Activated T-helper 17 cell treated with anti-CD3 and anti-CD28 coated beads, Interleukin-2, amount 50 U/mL, for 72 hours (primary cell): ENCODE measurements at regions not wholly inside any gene's neighbourhood (a gene's known extent, or its start where the extent isn't known, plus 50 kb on each side); places are given as distances from the start of the nearest gene placed in this dataset.
A peak's percentile ranks its signal among the peaks of the same experiment; 100 is the strongest.

ENCODE experiments used
- ATAC-seq: fragments of 150-1000 bp; cut with Tn5 transposase; replicated peaks from 2 replicates; pipeline ENCODE4 v1.10.0; 2021; ENCODE audit warnings: mild to moderate bottlenecking, moderate library complexity
- H3K27ac Mint-ChIP-seq: one replicate; pipeline ENCODE4 v1.8.0; 2022; ENCODE audit warnings: mixed read lengths
- H3K27me3 Mint-ChIP-seq: one replicate; pipeline ENCODE4 v1.8.0; 2022; ENCODE audit warnings: mixed read lengths
- H3K36me3 Mint-ChIP-seq: one replicate; pipeline ENCODE4 v1.8.0; 2022; ENCODE audit warnings: low read depth, mild to moderate bottlenecking, mixed read lengths
- H3K4me1 Mint-ChIP-seq: one replicate; pipeline ENCODE4 v1.8.0; 2022; ENCODE audit warnings: mixed read lengths
- H3K4me3 Mint-ChIP-seq: one replicate; pipeline ENCODE4 v1.8.0; 2022; ENCODE audit warnings: mild to moderate bottlenecking, mixed read lengths
- H3K9me3 Mint-ChIP-seq: one replicate; pipeline ENCODE4 v1.8.0; 2022; ENCODE audit warnings: mixed read lengths

DNA sequence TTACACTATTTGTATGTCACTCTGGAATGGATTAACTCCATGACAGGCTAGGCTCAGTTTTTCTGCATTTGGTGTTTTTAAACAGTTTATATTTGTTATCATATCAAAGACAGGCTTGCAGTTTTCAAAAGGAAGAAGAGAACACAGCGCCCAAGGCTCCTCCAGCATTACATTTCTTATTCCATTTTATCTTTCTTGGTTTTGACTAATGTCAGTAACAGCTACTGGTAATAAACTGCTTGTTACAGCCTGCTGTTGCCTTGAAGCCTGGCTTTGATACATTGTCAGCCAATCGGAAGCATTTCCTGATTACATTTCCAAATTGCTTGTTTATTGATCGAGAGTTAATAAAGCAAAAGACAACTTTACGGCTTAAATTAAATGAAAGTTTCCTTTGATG, 166.0 kb upstream of the MDFIC start:
- no peaks in the 10 kb centered on the region for H3K36me3 Mint-ChIP-seq
- peaks cover 11% of the 10 kb centered on the region for H3K4me1 Mint-ChIP-seq
- no peak overlapping the region for H3K4me3 Mint-ChIP-seq
- H3K9me3 Mint-ChIP-seq = no peaks in the 10 kb centered on the region
- H3K27me3 Mint-ChIP-seq = no peaks in the 10 kb centered on the region
- no peak overlapping the region for H3K27ac Mint-ChIP-seq
- no peak for ATAC-seq

- no peak overlapping the region for H3K27ac Mint-ChIP-seq
- H3K27me3 Mint-ChIP-seq = peaks cover 11% of the 10 kb centered on the region
- no peaks in the 10 kb centered on the region for H3K9me3 Mint-ChIP-seq
- H3K4me3 Mint-ChIP-seq = no peak overlapping the region
- no peak for ATAC-seq
- H3K36me3 Mint-ChIP-seq = no peaks in the 10 kb centered on the region
- H3K4me1 Mint-ChIP-seq = no peaks in the 10 kb centered on the region
Measured at GRCh38 chr7:114758661-114759227, 163.2 kb upstream of the MDFIC start.

DNA sequence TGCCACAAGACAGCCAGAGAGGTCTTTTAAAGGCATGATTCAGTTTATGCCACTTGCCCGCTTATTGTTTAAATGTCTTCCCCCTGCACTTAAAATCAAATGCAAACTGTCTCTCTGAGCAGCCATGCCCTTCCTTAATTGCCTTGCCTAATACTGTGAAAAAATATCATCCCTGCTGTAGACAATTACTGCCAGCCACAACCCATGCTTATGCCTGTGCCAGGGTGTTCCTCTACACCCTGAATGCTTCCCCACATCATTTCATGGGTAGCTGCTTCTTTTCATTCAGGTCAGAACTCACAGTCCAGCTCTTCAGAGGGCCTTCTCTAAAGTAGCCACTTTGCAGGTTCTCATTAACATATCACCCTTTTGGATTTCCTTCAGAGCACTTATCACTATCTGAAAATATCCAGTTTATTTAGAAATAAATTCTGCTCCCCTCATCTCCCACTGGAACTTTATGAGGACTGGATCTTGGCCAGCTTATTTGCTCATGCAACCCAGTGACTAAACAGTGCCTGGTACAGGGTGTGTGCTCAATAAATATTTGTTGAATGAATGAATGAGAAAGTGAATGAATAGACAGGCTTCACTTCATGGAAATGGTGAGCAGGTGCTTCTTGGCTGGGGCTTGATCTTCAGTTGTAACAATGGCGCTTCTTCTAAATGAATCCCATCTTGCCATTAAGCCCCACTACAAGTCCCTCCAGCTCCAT, 162.4 kb upstream of the MDFIC start:
- H3K9me3 Mint-ChIP-seq = no peaks in the 10 kb centered on the region
- ATAC-seq = no peak
- H3K27me3 Mint-ChIP-seq = peaks cover 11% of the 10 kb centered on the region
- H3K36me3 Mint-ChIP-seq = no peaks in the 10 kb centered on the region
- H3K4me3 Mint-ChIP-seq = no peak overlapping the region
- no peak overlapping the region for H3K27ac Mint-ChIP-seq
- H3K4me1 Mint-ChIP-seq = no peaks in the 10 kb centered on the region

DNA sequence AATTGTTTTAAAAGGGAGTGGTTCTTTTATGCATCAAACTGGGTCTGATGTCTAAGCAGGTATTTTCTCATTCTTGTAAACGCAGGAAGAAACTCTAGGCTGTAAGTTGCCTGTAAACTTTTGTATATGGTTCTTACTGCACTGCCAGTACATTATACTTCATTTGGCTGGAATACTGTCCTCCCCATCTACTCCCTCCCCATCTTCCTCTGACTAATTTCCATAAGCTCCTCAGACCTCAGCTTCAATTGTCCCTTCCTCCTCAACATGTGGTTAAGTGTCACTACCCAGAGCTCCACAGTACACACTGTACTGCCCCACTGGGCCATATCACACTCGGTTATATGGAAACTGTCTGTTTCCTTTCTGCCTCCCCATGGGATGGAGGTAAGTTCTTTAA, 161.4 kb upstream of the MDFIC start:
- H3K4me1 Mint-ChIP-seq = no peaks in the 10 kb centered on the region
- no peak overlapping the region for H3K27ac Mint-ChIP-seq
- peaks cover 11% of the 10 kb centered on the region for H3K27me3 Mint-ChIP-seq
- ATAC-seq = no peak
- H3K4me3 Mint-ChIP-seq = no peak overlapping the region
- H3K36me3 Mint-ChIP-seq = no peaks in the 10 kb centered on the region
- H3K9me3 Mint-ChIP-seq = no peaks in the 10 kb centered on the region

DNA sequence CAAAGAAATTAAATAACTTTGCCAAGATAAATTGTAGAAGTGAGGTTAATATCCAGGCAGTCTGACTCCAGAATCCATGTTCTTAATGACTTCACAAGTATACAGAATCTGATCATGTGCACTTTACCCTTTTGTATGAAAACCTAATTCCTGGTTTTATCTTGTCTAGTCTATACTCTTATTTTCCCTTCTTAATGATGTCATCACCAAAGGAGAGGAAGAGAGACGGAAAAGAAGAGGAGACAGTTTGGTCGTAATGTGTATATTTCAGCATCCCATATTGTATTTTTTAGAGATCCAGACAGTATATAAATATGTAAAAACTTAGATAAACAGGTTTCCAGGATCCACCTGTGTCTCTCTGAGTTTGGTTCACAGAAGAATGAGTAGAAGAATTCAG, 159.9 kb upstream of the MDFIC start:
- no peaks in the 10 kb centered on the region for H3K9me3 Mint-ChIP-seq
- ATAC-seq = no peak
- no peak overlapping the region for H3K27ac Mint-ChIP-seq
- H3K27me3 Mint-ChIP-seq = peaks cover 11% of the 10 kb centered on the region
- H3K4me1 Mint-ChIP-seq = no peaks in the 10 kb centered on the region
- no peaks in the 10 kb centered on the region for H3K36me3 Mint-ChIP-seq
- no peak overlapping the region for H3K4me3 Mint-ChIP-seq

DNA sequence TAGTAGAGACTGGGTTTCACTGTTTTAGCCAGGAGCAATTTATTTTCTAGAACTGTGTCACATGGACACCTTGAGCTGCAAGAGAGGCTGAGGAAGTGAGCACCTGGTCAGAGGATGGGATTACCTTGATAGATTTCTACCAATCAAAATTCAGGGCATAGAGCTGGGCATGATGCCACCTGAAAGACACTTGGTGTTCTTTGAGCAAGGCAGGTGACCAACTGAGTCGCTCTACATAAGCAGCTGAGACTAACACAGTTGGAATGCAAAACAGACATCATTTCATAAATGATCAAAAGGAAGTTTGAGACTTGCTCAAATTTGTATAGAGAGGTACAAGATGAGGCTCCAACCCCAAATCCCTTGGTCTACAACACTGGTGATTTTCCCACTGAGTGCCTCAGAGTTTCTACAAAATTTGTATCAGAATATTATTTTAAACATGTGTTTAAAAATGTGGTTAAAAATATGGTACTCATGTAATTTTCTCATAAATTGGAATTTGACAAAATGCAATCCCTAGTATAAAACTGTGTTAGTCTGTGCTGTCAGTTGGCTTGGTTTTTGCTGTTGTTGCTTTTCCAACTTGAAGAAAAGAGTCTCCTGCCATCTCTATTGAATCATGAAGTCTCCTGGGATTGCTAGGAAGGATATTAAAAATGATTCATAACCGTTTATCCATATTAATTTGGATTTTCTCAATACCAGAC, 156.4 kb upstream of the MDFIC start:
- H3K27ac Mint-ChIP-seq = no peak overlapping the region
- no peaks in the 10 kb centered on the region for H3K4me1 Mint-ChIP-seq
- no peaks in the 10 kb centered on the region for H3K36me3 Mint-ChIP-seq
- no peaks in the 10 kb centered on the region for H3K9me3 Mint-ChIP-seq
- H3K4me3 Mint-ChIP-seq = no peak overlapping the region
- peaks cover 14% of the 10 kb centered on the region for H3K27me3 Mint-ChIP-seq
- no peak for ATAC-seq

GRCh38 chr7:114766041-114766356, 155.9 kb upstream of the MDFIC start:
- H3K4me3 Mint-ChIP-seq = no peak overlapping the region
- H3K9me3 Mint-ChIP-seq = no peaks in the 10 kb centered on the region
- no peak for ATAC-seq
- no peak overlapping the region for H3K27ac Mint-ChIP-seq
- H3K4me1 Mint-ChIP-seq = no peaks in the 10 kb centered on the region
- H3K36me3 Mint-ChIP-seq = no peaks in the 10 kb centered on the region
- peaks cover 14% of the 10 kb centered on the region for H3K27me3 Mint-ChIP-seq

GRCh38 chr7:114777288-114777687, 144.6 kb upstream of the MDFIC start:
- no peak overlapping the region for H3K27ac Mint-ChIP-seq
- peaks cover 3% of the 10 kb centered on the region for H3K27me3 Mint-ChIP-seq
- no peaks in the 10 kb centered on the region for H3K9me3 Mint-ChIP-seq
- ATAC-seq = no peak
- H3K36me3 Mint-ChIP-seq = no peaks in the 10 kb centered on the region
- H3K4me3 Mint-ChIP-seq = no peak overlapping the region
- no peaks in the 10 kb centered on the region for H3K4me1 Mint-ChIP-seq

DNA sequence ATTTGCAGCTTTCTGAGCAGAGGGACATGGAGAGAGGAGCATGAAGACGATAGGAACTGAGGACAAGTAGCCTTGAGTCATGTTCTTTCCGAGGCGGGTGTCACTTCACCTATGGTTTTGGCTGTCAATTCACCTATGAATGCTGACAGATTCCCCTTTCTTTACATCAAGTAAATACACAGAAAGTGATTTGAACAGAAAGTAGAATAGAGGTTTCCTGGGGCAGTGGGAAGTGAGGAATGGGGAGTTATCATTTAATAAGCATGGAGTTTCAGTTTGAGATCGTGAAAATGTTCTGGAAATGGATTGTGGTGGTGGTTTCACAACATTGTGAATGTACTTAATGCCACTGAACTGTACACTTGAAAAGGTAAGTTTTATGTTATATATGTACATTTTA, 138.4 kb upstream of the MDFIC start:
- peak; percentile 74 for ATAC-seq
- peaks cover 2% of the 10 kb centered on the region for H3K27me3 Mint-ChIP-seq
- peaks cover 19% of the 10 kb centered on the region for H3K4me1 Mint-ChIP-seq
- peak overlapping the region; percentile 21 for H3K27ac Mint-ChIP-seq
- H3K4me3 Mint-ChIP-seq = peak overlapping the region; percentile 42
- peaks cover 3% of the 10 kb centered on the region for H3K9me3 Mint-ChIP-seq
- H3K36me3 Mint-ChIP-seq = no peaks in the 10 kb centered on the region

GRCh38 chr7:114784177-114784576, 137.7 kb upstream of the MDFIC start:
- Mint-ChIP-seq H3K9me3 (peaks cover 6% of the 10 kb centered on the region), H3K27ac (peak overlapping the region; percentile 21), H3K27me3 (peaks cover 3% of the 10 kb centered on the region), H3K36me3 (no peaks in the 10 kb centered on the region), H3K4me3 (peak overlapping the region; percentile 42), H3K4me1 (peaks cover 26% of the 10 kb centered on the region)
- ATAC-seq = peak; percentile 63

DNA sequence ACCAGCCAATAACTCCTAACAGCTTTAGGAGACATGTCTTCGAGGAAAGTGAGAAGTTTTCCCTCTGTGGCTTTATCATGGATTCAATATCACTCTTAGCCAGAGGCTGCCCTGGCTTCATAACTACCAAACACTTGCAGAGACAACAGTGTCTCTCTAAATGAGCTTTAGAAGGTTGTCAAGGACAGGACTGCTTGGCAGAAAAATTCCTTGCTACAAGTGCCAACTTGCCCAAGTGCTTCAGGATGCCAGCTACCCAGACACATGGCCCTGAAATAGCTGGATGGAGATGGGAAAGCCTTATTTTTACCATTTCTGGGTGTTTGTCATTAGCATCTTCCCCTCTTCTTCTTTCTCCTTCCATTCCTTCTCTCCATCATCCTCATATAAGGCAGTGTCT, 137.1 kb upstream of the MDFIC start:
- peak overlapping the region; percentile 42 for H3K4me3 Mint-ChIP-seq
- peak overlapping the region; percentile 21 for H3K27ac Mint-ChIP-seq
- H3K4me1 Mint-ChIP-seq = peaks cover 31% of the 10 kb centered on the region
- H3K36me3 Mint-ChIP-seq = no peaks in the 10 kb centered on the region
- ATAC-seq = no peak
- peaks cover 3% of the 10 kb centered on the region for H3K27me3 Mint-ChIP-seq
- peaks cover 9% of the 10 kb centered on the region for H3K9me3 Mint-ChIP-seq

GRCh38 chr7:114785496-114785895, 136.4 kb upstream of the MDFIC start:
- peaks cover 36% of the 10 kb centered on the region for H3K4me1 Mint-ChIP-seq
- no peak overlapping the region for H3K27ac Mint-ChIP-seq
- ATAC-seq = no peak
- H3K27me3 Mint-ChIP-seq = peaks cover 3% of the 10 kb centered on the region
- H3K9me3 Mint-ChIP-seq = peaks cover 9% of the 10 kb centered on the region
- no peak overlapping the region for H3K4me3 Mint-ChIP-seq
- H3K36me3 Mint-ChIP-seq = no peaks in the 10 kb centered on the region

GRCh38 chr7:114786455-114786854, 135.4 kb upstream of the MDFIC start:
- Mint-ChIP-seq H3K9me3 (peaks cover 9% of the 10 kb centered on the region), H3K27me3 (peaks cover 5% of the 10 kb centered on the region), H3K27ac (peak overlapping the region; percentile 66), H3K4me3 (peak overlapping the region; percentile 67), H3K36me3 (no peaks in the 10 kb centered on the region), H3K4me1 (peaks cover 36% of the 10 kb centered on the region)
- peak; percentile 11 for ATAC-seq

- peak overlapping the region; percentile 11 for H3K4me3 Mint-ChIP-seq
- no peak overlapping the region for H3K27ac Mint-ChIP-seq
- H3K9me3 Mint-ChIP-seq = peaks cover 9% of the 10 kb centered on the region
- no peaks in the 10 kb centered on the region for H3K36me3 Mint-ChIP-seq
- peaks cover 5% of the 10 kb centered on the region for H3K27me3 Mint-ChIP-seq
- H3K4me1 Mint-ChIP-seq = peaks cover 36% of the 10 kb centered on the region
- ATAC-seq = no peak
Measured at GRCh38 chr7:114787556-114787955, 134.3 kb upstream of the MDFIC start.

DNA sequence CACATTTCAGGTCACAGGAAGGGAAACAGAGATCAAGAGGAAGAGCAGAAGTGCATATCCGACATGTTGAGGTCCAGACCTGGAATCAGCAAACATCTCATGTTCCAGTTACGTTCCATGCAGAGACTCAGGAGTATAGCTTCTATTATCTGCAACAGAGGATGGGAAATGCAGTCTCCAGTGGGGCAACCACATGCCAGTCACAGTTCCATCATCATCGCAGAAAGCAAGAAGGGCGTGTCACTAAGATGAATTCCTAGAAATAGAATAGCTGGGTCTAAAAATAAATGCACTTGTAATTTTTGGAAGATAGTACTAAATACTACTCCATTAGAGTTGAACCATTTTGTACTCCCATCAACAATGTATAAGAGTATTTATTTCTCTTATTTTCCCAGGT, 133.2 kb upstream of the MDFIC start:
- Mint-ChIP-seq H3K4me1 (peaks cover 27% of the 10 kb centered on the region), H3K36me3 (no peaks in the 10 kb centered on the region), H3K27me3 (peaks cover 5% of the 10 kb centered on the region), H3K27ac (peak overlapping the region; percentile 84), H3K4me3 (peak overlapping the region; percentile 65), H3K9me3 (peaks cover 9% of the 10 kb centered on the region)
- ATAC-seq = peak; percentile 18
